ENCODE measurements at regions not wholly inside any gene's neighbourhood (a gene's known extent, or its start where the extent isn't known, plus 50 kb on each side); places are given as distances from the start of the nearest gene placed in this dataset.

DNA sequence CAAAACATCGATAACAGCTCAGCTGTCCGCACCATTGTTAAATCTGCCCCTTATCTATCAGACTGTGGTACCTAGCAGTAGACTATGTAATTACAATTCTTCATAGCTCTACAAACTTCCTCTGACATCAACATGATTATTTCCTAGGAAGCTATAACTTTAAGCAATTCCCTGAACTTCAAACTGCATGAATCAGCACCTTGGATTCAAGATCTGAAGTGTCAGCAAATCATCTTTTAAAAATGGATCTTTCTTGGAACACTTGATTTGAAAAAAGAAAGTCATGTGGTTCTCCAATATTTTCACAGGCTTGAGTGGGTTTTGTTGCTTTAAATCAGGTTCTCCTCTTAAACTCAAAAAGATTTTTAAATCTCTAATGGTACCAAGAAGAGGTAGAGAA lies 680.7 kb upstream of the LMCD1 start:
- TF ChIP-seq, protein P1, sequence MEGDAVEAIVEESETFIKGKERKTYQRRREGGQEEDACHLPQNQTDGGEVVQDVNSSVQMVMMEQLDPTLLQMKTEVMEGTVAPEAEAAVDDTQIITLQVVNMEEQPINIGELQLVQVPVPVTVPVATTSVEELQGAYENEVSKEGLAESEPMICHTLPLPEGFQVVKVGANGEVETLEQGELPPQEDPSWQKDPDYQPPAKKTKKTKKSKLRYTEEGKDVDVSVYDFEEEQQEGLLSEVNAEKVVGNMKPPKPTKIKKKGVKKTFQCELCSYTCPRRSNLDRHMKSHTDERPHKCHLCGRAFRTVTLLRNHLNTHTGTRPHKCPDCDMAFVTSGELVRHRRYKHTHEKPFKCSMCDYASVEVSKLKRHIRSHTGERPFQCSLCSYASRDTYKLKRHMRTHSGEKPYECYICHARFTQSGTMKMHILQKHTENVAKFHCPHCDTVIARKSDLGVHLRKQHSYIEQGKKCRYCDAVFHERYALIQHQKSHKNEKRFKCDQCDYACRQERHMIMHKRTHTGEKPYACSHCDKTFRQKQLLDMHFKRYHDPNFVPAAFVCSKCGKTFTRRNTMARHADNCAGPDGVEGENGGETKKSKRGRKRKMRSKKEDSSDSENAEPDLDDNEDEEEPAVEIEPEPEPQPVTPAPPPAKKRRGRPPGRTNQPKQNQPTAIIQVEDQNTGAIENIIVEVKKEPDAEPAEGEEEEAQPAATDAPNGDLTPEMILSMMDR (IDR thresholded peaks at IDR 0.05; ENCODE audit: low read length) = no peak
- no peak for TF ChIP-seq EZH2 (IDR thresholded peaks at IDR 0.05; ENCODE audit: borderline replicate concordance, low read length)

Data from OCI-LY1 (cell line).